ENCODE measurements at regions not wholly inside any gene's neighbourhood (a gene's known extent, or its start where the extent isn't known, plus 50 kb on each side); places are given as distances from the start of the nearest gene placed in this dataset.
A peak's percentile ranks its signal among the peaks of the same experiment; 100 is the strongest.
"Not testable (repeated sequence)": the region's sequence is repeated elsewhere in the genome, so short reads cannot be mapped to it uniquely, and the experiment has no call there.

DNA sequence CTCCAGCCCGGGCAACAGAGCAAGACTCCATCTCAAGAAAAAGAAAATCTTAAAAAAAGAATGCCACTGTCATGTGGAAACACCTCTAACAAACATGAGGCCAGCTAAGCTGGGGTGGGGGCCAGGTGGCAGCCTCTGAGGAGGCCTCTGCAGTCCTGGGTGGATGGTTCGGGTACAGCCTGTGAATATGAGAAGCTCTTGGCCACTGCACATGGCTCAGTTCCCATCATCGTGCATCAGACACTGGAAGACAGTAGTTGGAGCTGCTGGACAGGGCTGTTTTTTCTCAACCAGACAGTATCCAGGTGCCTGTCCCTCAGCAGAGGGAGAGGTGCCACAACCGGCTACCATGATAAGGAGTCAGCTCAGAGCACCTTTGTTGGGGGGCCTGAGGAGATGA lies 67.9 kb upstream of the PLGLB2 start:
- H3K4me3 ChIP-seq; intact Hi-C loops (cut with DNase I); H3K9me3 ChIP-seq (replicated peaks in 1 of 3); H3K4me1 ChIP-seq (replicated peaks in 1 of 2); DNase-seq; H3K36me3 ChIP-seq (replicated peaks in 1 of 2); H3K27me3 ChIP-seq; H3K27ac ChIP-seq: not testable (repeated sequence)
- WGBS, 4 donors, result 81 to 100% (median 86%) methylated on average over 1 to 2 of the region's 4 CpGs; no CpG with 5 or more reads in 1 of the 4 donors

- intact Hi-C loops (cut with DNase I); H3K4me3 ChIP-seq; H3K4me1 ChIP-seq (replicated peaks in 1 of 2); H3K27me3 ChIP-seq; H3K9me3 ChIP-seq (replicated peaks in 1 of 3); DNase-seq; H3K36me3 ChIP-seq (replicated peaks in 1 of 2); H3K27ac ChIP-seq: not testable (repeated sequence)
- 67 to 100% (median 83%) methylated on average over 1 of the region's 1 CpG; no CpG with 5 or more reads in 1 of the 4 donors for WGBS, 4 donors
Measured at GRCh38 chr2:87680691-87681090, 67.2 kb upstream of the PLGLB2 start.

GRCh38 chr2:87683451-87683850 lies 64.4 kb upstream of the PLGLB2 start:
- H3K4me1 ChIP-seq (replicated peaks in 1 of 2); H3K4me3 ChIP-seq; H3K9me3 ChIP-seq (replicated peaks in 1 of 3); H3K27me3 ChIP-seq; H3K36me3 ChIP-seq (replicated peaks in 1 of 2); intact Hi-C loops (cut with DNase I): not testable (repeated sequence)
- WGBS, 4 donors, result 8 to 39% (median 27%) methylated on average over 5 to 10 of the region's 10 CpGs
- H3K27ac ChIP-seq, result peak overlapping the region in 3 of 5 donors; percentile 17 to 63 (median 26)
- peak; percentile 77 to 96 (median 93) for DNase-seq
- peak in 1 of 6 experiments; percentile 27 for TF ChIP-seq CTCF (IDR thresholded peaks at IDR 0.05)

DNA sequence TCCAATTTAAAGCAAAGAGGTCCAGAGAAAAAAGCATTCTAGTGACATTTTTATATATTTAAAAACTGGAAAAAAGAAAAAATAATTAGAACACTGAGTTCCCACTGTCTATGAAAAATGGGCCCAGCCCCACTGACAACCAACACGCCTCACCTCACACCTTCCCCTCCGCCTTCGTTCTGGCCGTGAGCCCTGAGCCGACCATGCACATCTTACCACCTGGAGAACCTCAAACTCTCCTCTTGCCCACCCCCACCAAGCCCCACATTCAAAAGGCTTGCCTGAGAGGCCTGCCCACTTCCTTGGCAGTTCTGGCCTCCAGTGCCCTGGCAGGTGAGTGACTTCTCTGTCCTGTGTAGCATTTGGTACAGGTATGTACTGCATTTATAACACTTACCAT lies 63.9 kb upstream of the PLGLB2 start:
- 61 to 80% (median 69%) methylated on average over 5 of the region's 5 CpGs for WGBS, 4 donors
- peak overlapping the region in 2 of 5 donors; percentile 17 to 49 for H3K27ac ChIP-seq
- intact Hi-C loops (cut with DNase I); H3K9me3 ChIP-seq (replicated peaks in 1 of 3); H3K4me1 ChIP-seq (replicated peaks in 1 of 2); H3K27me3 ChIP-seq; H3K4me3 ChIP-seq; H3K36me3 ChIP-seq (replicated peaks in 1 of 2): not testable (repeated sequence)
- peak in 1 of 7 donors; percentile 52 for DNase-seq

GRCh38 chr2:87685558-87685957 lies 62.3 kb upstream of the PLGLB2 start:
- H3K9me3 ChIP-seq (replicated peaks in 1 of 3); intact Hi-C loops (cut with DNase I); H3K36me3 ChIP-seq (replicated peaks in 1 of 2); H3K4me3 ChIP-seq; H3K4me1 ChIP-seq (replicated peaks in 1 of 2); H3K27ac ChIP-seq; H3K27me3 ChIP-seq: not testable (repeated sequence)
- peak in 1 of 7 donors; percentile 49 for DNase-seq
- WGBS, 4 donors, result 84 to 91% (median 89%) methylated on average over 6 to 8 of the region's 11 CpGs

- H3K27me3 ChIP-seq; intact Hi-C loops (cut with DNase I); H3K4me1 ChIP-seq (replicated peaks in 1 of 2); H3K9me3 ChIP-seq (replicated peaks in 1 of 3); H3K4me3 ChIP-seq; H3K36me3 ChIP-seq (replicated peaks in 1 of 2); H3K27ac ChIP-seq; DNase-seq: not testable (repeated sequence)
- no CpG with 5 or more reads among the region's 7 CpGs for WGBS, 4 donors
Measured at GRCh38 chr2:87686873-87687549, 60.9 kb upstream of the PLGLB2 start.

- intact Hi-C loops (cut with DNase I); H3K27me3 ChIP-seq; H3K4me1 ChIP-seq (replicated peaks in 1 of 2); H3K4me3 ChIP-seq; H3K27ac ChIP-seq; H3K36me3 ChIP-seq (replicated peaks in 1 of 2); H3K9me3 ChIP-seq (replicated peaks in 1 of 3): not testable (repeated sequence)
- peak in 1 of 7 donors; percentile 35 for DNase-seq
- WGBS, 4 donors, result 40 to 82% (median 72%) methylated on average over 1 to 4 of the region's 7 CpGs
Measured at GRCh38 chr2:87687550-87688270, 60.2 kb upstream of the PLGLB2 start.

DNA sequence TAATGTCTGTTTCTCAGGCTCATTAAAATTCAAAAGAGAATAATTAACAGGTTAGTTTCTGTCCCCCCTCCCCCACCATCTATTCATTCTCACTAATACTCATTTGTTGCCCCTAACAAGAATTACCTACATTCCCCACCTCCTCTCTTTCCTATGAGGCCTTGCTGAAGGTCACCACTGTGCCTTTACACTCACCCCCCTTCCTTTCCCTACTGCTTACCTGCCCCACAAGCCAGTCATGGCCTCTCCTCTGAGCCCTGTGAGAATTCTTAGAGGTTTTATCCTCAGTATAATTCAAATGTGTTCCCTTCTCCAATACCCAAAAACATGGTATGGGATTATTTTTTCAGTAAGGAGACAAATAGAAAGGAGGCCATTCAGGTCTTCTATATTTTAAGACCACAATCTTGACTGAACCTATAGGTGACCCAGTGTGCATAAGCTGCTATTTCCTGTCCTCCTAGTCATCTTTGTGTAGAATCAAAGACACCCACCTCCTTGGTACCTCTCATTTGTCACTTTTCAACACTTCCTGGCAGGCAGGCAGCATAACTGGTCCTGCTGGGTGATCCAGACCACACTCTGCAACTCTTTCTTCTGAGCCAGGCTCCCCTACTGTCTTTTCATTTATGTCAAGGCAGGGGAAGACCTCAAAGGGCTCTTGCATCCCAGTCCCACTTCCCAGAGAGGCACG lies 55.8 kb upstream of the PLGLB2 start:
- H3K4me1 ChIP-seq (replicated peaks in 1 of 2); DNase-seq; H3K9me3 ChIP-seq (replicated peaks in 1 of 3); H3K36me3 ChIP-seq (replicated peaks in 1 of 2); H3K4me3 ChIP-seq; H3K27me3 ChIP-seq; H3K27ac ChIP-seq; intact Hi-C loops (cut with DNase I): not testable (repeated sequence)
- 89 to 100% (median 100%) methylated on average over 1 of the region's 1 CpG; no CpG with 5 or more reads in 1 of the 4 donors for WGBS, 4 donors

- intact Hi-C loops (cut with DNase I); H3K27ac ChIP-seq; H3K4me1 ChIP-seq (replicated peaks in 1 of 2); H3K4me3 ChIP-seq; H3K9me3 ChIP-seq (replicated peaks in 1 of 3); H3K36me3 ChIP-seq (replicated peaks in 1 of 2); H3K27me3 ChIP-seq; DNase-seq: not testable (repeated sequence)
- WGBS, 4 donors, result 95 to 98% (median 96%) methylated on average over 2 of the region's 2 CpGs; no CpG with 5 or more reads in 1 of the 4 donors
Measured at GRCh38 chr2:87692914-87693313, 55.0 kb upstream of the PLGLB2 start.

DNA sequence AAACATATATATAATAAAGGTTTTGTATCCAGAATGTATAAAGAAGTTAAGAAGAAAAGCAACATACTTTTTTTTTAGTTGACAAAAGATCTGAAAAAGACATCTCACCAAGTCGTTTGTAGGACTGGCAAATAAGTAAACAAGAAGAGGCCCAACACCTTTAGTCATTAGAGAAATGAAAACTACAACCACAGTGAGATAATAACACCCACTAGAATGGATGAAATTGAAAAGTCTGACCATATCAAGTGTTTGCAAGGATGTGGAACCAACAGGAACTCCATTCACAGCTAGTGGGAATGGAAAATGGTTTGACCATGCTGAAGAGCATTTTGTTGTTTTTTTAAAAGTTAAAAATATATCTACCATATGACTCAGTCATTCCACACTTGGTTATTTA lies 54.0 kb upstream of the PLGLB2 start:
- H3K36me3 ChIP-seq (replicated peaks in 1 of 2); H3K27ac ChIP-seq; intact Hi-C loops (cut with DNase I); H3K4me1 ChIP-seq (replicated peaks in 1 of 2); H3K4me3 ChIP-seq; H3K27me3 ChIP-seq; H3K9me3 ChIP-seq (replicated peaks in 1 of 3); DNase-seq: not testable (repeated sequence)
- whole genome bisulfite sequencing, 4 donors, result 17 to 33% methylated on average over 1 of the region's 1 CpG; no CpG with 5 or more reads in 2 of the 4 donors
